PFSK-1 (cell line): ENCODE measurements at regions not wholly inside any gene's neighbourhood (a gene's known extent, or its start where the extent isn't known, plus 50 kb on each side); places are given as distances from the start of the nearest gene placed in this dataset.

Source experiments
- REST ChIP-seq, 2 experiments: IDR thresholded peaks; 2 replicates each; pipeline versions ENCODE4 v1.6.1 to v1.8.0; 2011 to 2012; ENCODE audit warnings: low read depth in 2 of 2, low read length in 2 of 2, control low read depth in 1 of 2, inconsistent platforms in 1 of 2, mild to moderate bottlenecking in 1 of 2, moderate library complexity in 1 of 2; ENCODE audit not compliant: insufficient read depth in 1 of 2
- SIN3A ChIP-seq: IDR thresholded peaks from 2 replicates; pipeline ENCODE4 v1.6.1; 2012; ENCODE audit warnings: mild to moderate bottlenecking, low read length, moderate library complexity, borderline replicate concordance; ENCODE audit not compliant: insufficient read depth

- TF ChIP-seq SIN3A: no peak
- TF ChIP-seq REST (IDR thresholded peaks at IDR 0.05; ENCODE audit: insufficient read depth in 1 of 2, low read depth in 2 of 2, low read length in 2 of 2): 0 out of 4 replicates have a peak, but pooled peaks of 1 of the 2 experiments have one; percentile 32
Observed at GRCh38 chr10:62689712-62690111, 114.8 kb upstream of the ADO start.
